NCI-H2029 (cell line): ENCODE measurements at regions not wholly inside any gene's neighbourhood (a gene's known extent, or its start where the extent isn't known, plus 50 kb on each side); places are given as distances from the start of the nearest gene placed in this dataset.
A peak's percentile ranks its signal among the peaks of the same experiment; 100 is the strongest.

Experiments
- DNase-seq: peaks from one replicate; lab custom pipeline; 2025; lab: John Stamatoyannopoulos, UW

DNA sequence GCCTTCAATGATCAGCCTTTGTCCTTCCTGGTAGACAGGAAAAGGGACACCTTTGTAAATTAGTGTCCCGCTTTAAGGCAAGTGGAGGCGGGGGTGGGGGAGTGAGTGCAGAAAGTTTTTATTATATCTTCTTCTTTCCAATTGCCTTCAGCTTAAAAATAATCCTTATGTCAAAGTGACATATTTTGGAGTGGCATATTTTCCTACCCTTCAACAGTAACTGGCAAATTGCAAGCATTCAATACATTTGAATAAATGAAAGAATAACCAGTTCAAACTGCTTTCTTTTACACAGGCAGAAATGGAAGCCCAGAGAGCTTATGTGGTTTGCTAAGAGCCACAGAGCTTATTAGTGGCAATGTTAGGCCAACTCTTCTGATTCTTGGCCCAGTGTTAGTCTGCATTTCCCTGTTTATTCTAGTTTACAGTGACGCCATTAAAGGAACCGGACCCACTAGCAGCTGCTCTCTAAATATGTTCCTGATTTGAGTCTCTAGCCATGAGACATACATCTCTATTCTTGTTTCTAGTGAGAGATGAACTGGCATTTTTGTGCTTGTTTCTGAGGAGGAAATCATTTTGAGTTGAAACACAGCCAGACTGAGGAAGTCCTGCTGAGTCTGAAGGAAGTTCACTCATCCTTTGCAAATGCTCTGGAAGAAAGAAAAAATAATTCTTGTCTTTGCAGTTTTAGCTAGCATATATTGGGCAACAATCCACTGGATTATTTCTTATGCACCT lies 468.7 kb downstream of the NOVA1 start:
- peak; percentile 64 for DNase-seq

DNA sequence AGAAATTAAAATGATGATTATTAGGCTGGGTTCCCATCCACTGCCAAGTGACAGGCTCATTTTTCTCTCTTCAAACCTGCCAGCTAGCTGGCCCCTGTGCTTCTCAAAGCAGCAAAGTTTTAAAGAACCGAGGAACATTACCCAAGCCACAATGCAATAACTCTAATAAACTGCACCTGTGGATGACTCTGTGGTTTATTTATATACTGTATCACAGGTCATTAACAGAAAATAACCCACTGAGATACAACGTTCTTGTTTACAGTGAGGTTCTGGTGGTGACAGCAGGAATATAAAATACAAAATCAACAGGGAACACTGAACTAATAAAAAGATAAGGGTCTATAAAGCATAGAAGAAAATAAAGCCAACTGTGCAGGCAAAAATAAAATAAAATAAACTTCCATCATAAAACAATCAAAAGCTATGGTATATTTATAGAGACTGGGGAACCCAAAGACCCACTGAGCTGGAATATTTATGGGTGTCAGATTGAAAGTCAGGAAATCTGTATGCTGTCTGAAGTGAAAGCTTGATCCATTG lies 472.9 kb downstream of the NOVA1 start:
- no peak for DNase-seq

DNA sequence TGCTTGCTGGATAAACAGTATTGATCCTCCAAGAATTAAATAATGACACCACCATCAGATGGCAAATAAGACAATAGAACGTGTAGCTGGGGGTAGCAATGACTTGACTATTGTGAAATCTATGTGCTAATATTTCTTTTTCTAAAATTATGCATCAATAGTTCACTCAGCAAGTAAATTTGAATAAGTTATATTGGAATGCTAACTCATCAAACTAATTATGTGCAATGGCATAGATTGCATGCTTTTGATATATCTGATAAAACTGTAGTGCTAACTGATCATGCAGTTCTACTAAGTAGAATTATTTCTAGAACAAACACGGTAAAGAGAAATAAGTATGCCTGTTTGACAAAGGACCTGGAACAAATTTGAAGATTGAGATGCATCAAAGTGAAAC lies 474.4 kb downstream of the NOVA1 start:
- no peak for DNase-seq

DNA sequence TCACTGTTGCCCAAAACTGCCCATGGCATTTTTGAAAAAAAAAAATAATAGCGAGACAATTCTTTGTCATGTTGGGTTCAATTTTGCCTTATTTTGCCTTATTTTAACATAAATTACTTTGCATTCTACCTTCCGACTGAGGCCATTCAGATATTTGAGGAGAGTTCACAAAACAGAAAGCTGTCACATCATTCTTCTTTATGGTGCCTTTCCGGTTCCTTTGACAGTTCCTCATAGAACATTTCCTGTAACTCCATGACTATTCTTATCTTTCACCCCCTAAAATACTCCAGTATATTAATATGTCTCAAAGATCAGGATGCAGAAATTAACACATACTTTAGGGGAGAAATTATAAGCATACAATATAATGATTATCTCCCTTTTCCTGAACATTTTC lies 476.7 kb downstream of the NOVA1 start:
- DNase-seq = no peak

DNA sequence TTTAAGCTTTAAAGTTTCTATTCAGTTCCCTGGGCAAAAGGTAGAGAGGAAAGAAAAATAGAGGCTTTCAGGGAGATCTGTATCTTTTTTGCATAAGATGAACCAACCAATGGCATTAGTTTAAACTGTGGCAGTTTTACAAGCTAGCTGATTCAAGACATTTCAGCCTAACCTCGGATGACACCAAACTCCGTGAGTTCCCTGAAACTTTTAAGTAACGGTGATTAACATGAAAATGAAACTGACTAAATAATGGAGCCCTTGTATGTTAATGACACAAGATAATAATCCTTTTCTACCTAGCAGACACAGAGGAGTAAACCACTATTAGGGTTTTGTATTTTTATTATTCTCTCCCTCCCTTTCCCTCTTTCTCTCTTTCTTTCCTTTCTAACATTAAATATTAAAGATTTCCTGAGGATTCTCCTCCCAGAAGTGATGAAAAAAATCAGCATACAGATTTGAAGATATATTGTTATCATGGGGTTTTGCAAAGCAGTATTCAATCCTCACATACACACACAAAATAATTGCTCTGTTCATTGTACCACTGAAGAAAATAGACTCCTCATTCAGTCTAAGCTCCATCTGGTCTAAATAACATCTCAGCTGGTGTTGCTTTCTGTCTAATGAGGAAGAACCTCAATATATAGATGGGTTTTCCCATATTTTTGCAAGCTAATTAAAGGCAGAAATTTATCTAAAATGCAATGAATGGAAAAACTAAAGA lies 483.8 kb downstream of the NOVA1 start:
- DNase-seq = no peak

DNA sequence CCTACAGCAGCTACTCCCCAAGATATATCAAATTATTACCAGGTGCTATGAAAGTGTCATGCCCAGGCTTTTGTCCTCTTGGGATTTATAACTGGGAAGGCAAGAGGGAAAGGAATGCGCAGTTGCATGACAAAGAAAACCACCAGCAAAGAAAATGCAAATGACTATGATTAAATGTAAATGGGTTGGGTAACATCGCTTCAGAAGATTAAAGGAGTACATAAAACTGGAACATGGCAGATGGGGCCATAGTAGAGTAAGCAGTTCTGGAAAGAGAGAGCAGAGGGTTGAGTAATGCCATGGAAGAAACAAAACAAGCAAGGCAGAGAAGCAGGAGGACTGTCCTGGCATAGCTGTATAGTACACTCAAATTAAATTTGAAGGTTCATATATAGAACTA lies 493.1 kb downstream of the NOVA1 start:
- DNase-seq = no peak

DNA sequence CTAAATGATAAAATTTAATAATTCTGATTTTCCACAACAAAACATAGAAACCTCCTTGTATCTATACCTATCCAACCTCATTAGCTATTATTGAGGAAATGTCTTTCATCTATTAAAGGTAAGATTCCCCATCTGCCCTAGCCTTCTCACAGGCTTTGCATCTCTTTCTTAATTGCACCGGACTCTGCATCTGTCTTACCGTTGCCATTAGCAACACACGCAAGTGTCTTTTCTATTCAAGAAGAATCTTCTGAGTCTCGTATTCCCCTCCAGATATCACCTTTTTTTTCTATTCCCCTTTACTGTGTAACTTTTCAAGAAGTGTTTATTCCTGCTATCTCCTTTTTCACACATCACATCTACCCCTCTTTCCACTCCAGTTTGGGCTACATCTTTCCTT lies 500.0 kb downstream of the NOVA1 start:
- DNase-seq = no peak

DNA sequence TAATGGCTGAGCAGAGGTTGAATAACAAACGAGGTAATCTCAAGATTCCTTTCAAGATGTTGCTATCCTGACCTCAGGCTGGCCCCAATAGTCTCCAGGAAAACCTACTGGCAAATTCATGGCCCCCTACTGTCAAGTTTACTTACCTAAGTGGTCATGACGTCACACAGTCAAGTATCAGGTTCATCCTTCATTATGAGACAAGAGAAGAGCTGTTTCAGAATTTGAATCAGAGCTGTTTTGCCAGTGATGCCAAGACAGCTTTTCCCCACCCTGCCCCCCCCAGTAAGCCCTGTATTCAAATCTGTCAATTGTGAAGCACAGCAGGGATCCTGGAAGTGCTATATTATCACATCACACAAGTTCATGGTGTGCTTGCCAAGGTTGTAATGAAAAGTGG lies 509.6 kb downstream of the NOVA1 start:
- no peak for DNase-seq

DNA sequence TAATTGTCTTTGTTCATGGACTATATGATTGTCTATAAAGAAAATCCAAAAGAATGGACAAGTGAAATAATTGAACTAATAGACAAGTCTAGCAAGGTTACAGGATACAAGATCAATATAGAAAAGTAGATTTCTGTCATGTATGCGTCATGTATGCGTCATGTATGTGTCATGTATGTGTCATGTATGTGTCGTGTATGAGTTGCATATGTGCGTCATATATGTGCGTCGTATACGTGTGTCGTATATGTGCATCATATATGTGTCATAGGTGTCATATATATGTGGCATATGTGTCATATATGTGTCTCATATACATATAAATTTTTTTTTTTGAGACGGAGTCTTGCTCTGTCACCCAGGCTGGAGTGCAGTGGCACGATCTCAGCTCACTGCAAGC lies 516.8 kb downstream of the NOVA1 start:
- DNase-seq = no peak

DNA sequence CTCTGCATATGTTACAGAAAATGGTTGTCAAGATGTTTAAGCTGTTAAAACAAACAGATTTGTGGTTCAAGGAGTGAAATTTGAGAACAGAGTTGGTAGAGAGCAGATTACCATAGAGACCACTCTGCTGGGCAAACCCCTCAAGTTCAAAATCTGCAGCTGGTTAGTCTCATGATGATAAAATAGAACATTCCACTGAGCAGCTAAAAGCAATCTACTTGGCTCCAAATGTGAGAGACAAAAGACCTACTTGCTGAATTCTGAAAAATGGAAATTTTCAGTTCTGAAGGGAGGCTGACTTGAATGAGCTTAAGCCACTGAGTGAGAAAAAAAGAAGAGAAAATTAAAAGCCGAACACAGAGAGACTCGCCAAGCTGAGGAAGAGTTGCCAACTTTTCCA lies 519.3 kb downstream of the NOVA1 start:
- DNase-seq = no peak

DNA sequence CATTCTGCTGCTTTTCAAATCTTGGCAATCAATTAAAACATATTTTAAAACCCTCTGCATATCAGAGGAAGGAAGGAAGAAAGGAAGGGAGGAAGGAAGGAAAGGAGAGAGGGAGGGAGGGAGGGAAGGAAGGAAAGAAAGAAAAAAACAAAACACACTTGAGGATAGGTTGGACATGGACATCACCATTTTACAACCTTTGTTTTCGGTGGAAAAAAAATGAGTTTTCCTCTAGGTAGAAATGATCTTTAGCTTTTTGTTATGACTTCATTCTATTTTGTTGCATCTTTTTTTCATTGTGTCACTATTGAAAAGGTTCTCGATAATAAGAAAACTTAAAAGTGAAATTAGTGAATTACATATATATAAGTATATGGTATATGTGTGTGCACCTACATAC lies 522.9 kb downstream of the NOVA1 start:
- no peak for DNase-seq

DNA sequence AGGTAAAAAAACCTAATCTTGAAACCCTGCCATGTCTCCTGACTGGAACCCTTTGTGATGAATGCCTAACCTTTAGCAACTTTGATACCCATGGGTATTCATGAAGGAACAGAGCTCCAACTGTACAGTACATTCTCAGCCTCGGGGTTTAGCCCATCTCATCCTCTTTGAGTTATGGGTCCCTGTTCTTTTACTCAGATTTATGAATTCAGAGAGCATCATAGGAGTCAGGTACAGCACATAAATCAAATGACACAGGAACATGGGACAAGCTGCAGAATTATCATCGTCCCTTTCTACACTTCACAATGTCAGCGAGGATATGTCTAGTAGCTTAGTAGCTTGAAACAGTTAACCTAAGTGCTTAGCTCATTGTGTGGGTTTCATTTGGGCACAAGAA lies 527.4 kb downstream of the NOVA1 start:
- DNase-seq = no peak

DNA sequence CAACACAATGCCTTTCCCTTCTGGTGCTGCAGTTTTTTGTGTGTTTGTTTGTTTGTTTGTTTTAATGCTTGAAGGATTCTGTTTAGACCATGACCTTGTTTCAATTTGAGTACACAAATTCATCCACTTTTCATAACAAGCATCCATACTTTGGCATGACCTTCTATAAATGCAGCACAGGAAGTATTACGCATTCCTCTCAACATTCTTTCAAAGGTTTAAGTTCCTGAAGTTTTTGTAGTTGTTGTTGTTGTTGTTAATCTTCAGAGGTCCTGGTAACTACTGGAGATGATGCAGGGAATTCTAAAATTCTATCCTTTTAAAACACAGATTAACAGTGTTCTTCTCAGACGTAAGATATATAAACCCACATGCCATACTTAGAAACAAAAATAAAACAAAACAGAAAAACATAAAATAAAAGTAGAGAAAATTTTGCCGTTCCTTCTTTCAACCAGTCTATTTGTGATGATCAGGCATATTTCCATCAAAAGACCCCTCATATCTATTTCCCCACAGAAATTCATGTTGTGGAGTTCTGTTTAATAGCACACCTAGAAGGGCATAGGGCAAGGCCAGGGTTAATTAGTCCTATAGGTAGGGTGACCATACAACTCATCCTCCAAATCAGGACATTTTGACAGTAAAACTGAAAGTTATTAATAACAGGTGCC lies 529.9 kb downstream of the NOVA1 start:
- no peak for DNase-seq

DNA sequence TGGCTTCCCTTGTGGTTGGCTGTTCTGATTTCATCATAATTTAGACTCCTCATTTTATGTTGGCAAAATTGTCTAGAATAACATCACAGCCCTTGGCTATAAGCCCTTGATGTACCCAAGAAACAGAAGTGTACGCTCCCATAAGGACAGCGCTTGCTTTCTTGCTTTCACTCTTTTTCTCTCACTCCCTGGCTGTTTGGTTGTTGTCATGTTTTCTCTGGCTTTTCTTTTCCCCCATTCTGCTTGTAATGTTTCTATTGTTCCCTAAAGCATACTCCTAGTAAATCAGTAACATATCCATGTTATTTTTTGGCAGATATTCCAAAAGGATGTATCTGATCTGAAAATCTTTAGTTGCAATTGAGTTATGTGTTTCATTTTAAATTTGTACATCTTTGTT lies 530.5 kb downstream of the NOVA1 start:
- DNase-seq = no peak

DNA sequence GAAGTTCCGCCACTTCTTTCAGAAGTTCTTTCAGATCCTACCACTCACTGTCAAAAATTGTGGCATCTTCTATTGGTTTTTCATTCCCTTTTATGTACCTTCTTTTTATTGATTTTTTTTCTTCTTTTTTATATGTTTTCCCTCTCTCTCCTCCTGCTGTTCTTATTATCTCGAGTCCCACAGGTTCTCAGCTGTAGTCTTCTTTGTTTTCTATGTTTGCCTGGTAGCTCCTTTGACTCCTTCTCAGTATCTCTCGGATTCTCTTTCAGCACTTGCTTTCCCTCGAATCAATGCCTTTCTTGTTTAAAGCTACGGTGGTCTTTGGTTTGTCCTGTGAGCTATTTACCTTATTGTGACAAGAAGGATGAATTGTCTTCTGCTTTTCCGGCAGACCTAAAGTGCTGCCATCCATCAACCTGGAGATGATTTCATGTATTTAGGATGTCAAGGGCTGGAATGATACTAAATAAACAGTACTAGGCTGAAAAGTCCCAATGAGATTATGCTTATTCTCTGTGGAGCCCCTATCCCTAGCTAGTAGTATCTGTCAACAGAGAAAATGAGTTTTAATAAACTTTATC lies 541.7 kb downstream of the NOVA1 start:
- DNase-seq = no peak

DNA sequence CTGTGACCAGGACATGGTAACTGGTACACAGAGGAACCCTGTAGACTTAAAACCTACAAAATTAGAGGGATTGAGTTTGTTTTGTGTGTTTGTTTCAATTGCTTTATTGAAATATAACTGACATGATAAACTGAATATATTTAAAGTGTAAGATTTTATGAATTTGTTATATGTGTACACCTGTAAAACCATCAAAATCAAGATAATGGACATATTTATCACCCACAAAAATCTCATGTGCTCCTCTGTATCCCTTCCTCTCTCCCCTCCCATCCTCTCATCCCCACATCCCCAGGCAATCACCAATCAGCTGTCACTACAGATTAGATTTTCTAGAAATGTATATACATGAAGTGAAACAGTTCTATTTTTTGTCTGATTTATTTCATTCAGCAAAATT lies 565.5 kb downstream of the NOVA1 start:
- no peak for DNase-seq

DNA sequence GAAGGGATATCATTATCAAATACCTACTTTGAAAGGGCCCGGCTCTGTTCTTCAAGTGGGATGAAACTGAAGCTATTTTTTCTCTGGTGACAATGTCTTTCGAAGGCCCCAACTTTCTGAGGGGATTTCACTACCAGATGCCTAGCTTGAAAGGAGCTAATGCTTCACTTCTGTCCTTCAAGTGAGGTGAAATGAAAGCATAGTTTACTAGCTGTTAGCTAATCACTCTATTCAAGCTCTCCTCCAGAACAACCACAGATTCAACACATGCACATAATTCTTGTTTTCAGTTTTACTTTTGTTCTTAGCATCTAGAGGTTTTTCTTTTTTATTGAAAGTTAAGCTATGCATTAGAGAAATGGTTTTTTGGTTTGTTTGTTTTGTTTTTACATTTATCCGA lies 571.4 kb downstream of the NOVA1 start:
- no peak for DNase-seq

DNA sequence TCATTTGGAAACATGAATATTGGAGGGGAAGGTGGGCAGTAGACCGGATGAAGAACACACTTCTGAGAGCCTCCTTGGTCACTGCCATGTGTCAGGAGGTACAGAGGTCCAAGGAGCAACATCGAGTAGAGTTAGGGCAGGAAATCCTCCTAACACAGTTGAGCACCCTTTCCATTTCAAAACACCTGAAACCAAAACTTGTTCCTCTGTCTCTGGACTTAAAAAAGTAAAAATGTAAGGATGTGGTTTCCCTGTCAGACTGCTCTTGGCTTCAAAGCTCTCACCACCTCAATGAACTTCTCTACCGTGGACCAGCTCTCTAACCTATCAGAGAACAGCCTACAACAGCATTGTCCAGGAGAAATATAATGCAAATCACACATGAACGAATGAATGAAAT lies 573.9 kb downstream of the NOVA1 start:
- DNase-seq = no peak

DNA sequence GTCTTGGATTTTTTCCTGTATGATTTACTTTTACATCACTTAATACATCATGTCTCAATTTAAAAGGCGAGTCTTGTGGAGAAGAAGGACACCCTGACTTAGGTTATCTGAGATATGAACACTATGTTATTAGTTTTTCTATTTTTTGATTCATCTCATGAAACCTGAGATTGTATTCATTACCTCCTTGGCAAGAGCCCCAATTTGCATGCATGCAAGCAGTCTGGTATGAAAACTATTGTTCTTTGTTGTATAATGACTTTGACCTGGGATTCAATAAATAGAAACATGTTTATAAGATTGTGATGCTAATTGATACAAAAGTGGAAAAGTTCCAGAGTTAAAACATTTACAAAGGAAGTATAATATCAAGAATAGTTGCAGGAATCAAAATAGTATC lies 576.1 kb downstream of the NOVA1 start:
- no peak for DNase-seq

DNA sequence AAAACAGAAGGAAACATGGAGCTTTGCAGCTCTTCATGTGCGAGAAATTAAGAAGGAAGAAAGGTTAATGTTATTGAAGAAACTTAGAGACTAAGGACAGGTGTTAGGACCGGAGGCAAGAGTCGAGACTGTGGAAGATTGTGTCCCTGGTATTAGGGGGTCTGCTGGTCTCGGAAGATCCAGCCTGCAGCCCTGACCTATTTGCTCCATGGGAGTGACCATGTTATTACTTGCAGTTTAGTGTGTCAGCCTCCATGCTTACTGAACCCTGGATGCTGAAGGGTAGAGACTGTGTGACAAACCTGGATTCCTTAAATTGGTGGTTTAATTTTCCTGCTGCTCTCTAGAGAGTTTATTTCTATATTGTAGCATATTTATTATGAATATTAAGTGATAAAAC lies 580.6 kb downstream of the NOVA1 start:
- DNase-seq = no peak

DNA sequence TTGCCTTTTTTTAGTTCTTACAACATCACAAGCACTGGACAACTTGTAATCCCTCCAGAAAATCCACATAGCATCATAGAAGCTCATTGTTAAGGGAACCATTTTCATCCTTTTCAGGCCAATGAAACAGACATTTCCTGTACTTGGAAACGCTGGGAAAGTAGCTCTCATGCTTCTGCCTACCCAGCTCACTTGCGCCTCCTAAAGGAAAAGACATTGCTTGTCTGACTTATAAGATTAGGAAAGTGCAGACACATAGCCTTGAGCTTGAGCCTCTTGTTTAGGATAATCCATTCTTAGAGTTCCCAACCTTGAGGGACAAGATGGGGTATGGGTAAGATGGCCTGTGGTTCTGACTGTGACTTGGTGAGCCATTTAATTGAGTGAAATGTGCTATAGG lies 589.5 kb downstream of the NOVA1 start:
- no peak for DNase-seq

DNA sequence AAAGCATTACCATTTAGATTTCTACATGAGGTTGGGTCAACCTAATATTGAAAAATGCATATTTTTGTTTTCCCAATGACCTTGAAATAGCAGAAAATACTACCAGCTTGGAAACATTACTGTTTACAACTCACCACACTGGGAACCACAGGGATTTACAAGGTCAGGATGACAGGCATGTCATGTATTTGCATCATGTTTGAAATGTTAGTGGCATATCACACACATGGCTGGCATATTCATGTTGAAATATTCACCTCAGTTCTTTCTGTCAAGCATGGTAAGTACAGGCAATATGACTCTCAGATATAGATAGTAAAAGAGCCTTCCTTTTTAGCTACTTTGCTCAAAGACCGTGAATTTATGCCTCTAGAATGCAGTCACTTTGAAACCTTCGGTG lies 593.5 kb downstream of the NOVA1 start:
- DNase-seq = no peak

DNA sequence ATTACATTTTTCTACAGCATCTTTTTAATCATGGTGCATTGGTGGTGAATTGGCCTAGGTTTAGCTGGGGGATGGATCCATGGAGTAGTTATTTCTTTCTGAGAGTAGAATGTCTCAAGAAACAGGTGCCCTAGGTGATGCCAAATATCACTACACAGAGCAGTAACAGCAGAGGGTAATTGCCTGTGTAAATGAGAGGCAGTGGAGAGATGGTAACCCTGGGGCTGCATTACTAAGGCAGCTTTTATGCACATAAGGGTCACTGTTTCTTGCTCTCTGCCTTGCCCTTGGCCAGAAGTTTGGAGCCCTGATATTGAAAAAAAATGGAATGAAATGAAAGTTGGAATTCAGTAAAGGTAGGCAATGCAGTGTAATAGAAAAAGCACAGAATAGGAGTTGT lies 604.0 kb downstream of the NOVA1 start:
- no peak for DNase-seq
